HEK293 (cell line): ENCODE measurements at regions not wholly inside any gene's neighbourhood (a gene's known extent, or its start where the extent isn't known, plus 50 kb on each side); places are given as distances from the start of the nearest gene placed in this dataset.

ENCODE experiments used
- CTCF ChIP-seq: fragments of 450-650 bp; formaldehyde crosslinking; IDR thresholded peaks from 2 replicates; pipeline ENCODE4 v1.5.1; 2016; ENCODE audit warnings: missing biosample characterization, missing genetic modification characterization
- KLF10 ChIP-seq: fragments of 450-650 bp; IDR thresholded peaks from 2 replicates; pipeline ENCODE4 v1.5.1; 2018; ENCODE audit warnings: missing biosample characterization, mild to moderate bottlenecking, missing genetic modification characterization
- TCF7L2 ChIP-seq: IDR thresholded peaks from 2 replicates; pipeline ENCODE4 v1.6.1; 2011; ENCODE audit warnings: low read depth, mild to moderate bottlenecking, inconsistent platforms, low read length, moderate library complexity, borderline replicate concordance
- YY1 ChIP-seq: fragments of 450-650 bp; formaldehyde crosslinking; IDR thresholded peaks from 2 replicates; pipeline ENCODE4 v1.5.1; 2018; ENCODE audit warnings: missing biosample characterization, missing genetic modification characterization
- ZNF274 ChIP-seq, 2 experiments: fragments of 200-500 bp in 1 of 2; fragments of 450-650 bp in 1 of 2; sonication (Bioruptor generic) in 1 of 2; formaldehyde crosslinking in 1 of 2; IDR thresholded peaks; 2 replicates each; pipeline versions ENCODE4 v1.5.1 to v1.6.1; 2014 to 2016; ENCODE audit warnings: borderline replicate concordance in 1 of 2, inconsistent platforms in 1 of 2, low read length in 1 of 2, missing biosample characterization in 1 of 2, missing genetic modification characterization in 1 of 2
- ZNF362 ChIP-seq: fragments of 450-650 bp; formaldehyde crosslinking; IDR thresholded peaks from 2 replicates; pipeline ENCODE4 v1.5.1; 2016; ENCODE audit warnings: missing biosample characterization, missing genetic modification characterization
- ZNF37A ChIP-seq: fragments of 450-650 bp; IDR thresholded peaks from 2 replicates; pipeline ENCODE4 v1.5.1; 2018; ENCODE audit warnings: missing biosample characterization, missing genetic modification characterization
- ZNF510 ChIP-seq: fragments of 450-650 bp; formaldehyde crosslinking; IDR thresholded peaks from 2 replicates; pipeline ENCODE4 v1.5.1; 2018; ENCODE audit warnings: mild to moderate bottlenecking, missing genetic modification characterization, missing biosample characterization; ENCODE audit not compliant: insufficient replicate concordance

- no peak for TF ChIP-seq CTCF
- no peak for TF ChIP-seq TCF7L2
- TF ChIP-seq ZNF510 (tag by site-specific recombination), result no peak
- no peak for TF ChIP-seq ZNF37A (tag by site-specific recombination)
- TF ChIP-seq ZNF274 (IDR thresholded peaks at IDR 0.05; ENCODE audit: low read length), result no peak
- TF ChIP-seq ZNF274 (tag by site-specific recombination; IDR thresholded peaks at IDR 0.05; ENCODE audit: borderline replicate concordance), result no peak
- no peak for TF ChIP-seq YY1 (tag by site-specific recombination)
- TF ChIP-seq ZNF362 (tag by site-specific recombination), result no peak
- no peak for TF ChIP-seq KLF10 (tag by site-specific recombination)
Observed at GRCh38 chr4:23023666-23024065, 330.9 kb downstream of the GBA3 start.
